ENCODE measurements at regions not wholly inside any gene's neighbourhood (a gene's known extent, or its start where the extent isn't known, plus 50 kb on each side); places are given as distances from the start of the nearest gene placed in this dataset.

DNA sequence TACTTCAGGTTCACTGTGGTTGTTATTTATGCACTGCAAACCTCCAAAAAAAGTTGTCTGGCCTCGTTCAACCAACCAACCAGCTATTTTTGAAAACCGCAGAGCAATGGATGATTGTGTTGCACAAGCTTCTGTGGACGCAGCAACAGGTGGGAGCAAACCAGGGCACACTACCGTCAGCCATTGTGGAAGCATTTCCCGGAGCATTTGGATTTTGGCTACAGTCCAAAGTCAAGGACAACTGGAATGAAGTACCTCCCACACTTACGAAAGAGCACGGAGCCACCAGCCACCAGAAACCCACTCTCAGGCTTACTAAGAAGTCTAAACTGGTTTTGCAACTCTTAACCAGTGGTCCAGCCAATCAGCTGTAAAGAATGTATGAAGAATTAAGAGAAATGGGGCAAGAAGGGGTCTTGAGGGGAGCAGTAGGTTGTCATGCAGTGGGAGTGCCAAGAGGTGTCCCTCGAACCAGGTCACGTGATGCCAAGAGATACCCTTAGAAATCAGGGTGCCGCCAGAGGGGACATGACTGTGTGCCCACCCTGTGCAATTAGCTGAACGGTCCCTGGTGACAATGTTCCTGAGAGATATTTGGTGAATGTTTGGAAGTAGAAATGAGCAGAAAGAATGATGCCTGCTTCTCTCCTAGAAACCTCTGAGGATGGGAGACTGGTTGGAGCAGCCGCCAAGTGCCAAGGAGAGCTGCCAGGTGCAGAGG, 68.9 kb upstream of the PCSK6 start:
- TF ChIP-seq POLR2A (IDR thresholded peaks at IDR 0.05) (no peak), POLR2AphosphoS5 (IDR thresholded peaks at IDR 0.05) (no peak)
- TF ChIP-seq, protein P1, sequence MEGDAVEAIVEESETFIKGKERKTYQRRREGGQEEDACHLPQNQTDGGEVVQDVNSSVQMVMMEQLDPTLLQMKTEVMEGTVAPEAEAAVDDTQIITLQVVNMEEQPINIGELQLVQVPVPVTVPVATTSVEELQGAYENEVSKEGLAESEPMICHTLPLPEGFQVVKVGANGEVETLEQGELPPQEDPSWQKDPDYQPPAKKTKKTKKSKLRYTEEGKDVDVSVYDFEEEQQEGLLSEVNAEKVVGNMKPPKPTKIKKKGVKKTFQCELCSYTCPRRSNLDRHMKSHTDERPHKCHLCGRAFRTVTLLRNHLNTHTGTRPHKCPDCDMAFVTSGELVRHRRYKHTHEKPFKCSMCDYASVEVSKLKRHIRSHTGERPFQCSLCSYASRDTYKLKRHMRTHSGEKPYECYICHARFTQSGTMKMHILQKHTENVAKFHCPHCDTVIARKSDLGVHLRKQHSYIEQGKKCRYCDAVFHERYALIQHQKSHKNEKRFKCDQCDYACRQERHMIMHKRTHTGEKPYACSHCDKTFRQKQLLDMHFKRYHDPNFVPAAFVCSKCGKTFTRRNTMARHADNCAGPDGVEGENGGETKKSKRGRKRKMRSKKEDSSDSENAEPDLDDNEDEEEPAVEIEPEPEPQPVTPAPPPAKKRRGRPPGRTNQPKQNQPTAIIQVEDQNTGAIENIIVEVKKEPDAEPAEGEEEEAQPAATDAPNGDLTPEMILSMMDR (IDR thresholded peaks at IDR 0.05) = no peak
